HG02763 (cell line): ENCODE measurements at regions not wholly inside any gene's neighbourhood (a gene's known extent, or its start where the extent isn't known, plus 50 kb on each side); places are given as distances from the start of the nearest gene placed in this dataset.
"Not testable (repeated sequence)": the region's sequence is repeated elsewhere in the genome, so short reads cannot be mapped to it uniquely, and the experiment has no call there.

Source experiments
- ATAC-seq: cut with Tn5 transposase; IDR thresholded peaks from one replicate; pipeline ENCODE4 v1.9.1; 2021; ENCODE audit warnings: mild to moderate bottlenecking, moderate library complexity; ENCODE audit not compliant: unreplicated experiment

GRCh38 chr18:40355726-40356125 lies 1599.3 kb upstream of the PIK3C3 start:
- no peak for ATAC-seq

DNA sequence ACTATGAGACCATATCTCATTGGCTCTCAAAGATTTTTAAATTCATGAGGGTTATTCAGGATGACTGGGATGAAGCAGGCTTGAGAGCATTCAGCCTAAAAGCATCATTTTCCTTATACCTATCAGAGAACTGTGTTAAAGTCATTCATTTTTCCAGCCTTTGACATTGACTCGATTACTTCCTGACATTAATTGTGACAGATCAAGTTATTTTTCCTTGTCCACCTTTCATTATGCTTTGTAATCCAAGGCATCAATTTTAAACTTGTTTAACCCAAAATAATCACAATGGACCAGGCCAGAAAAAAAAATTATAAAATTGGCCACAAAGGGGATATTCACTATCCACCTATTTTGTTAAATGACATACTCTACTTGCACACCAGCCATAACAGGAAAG lies 1606.8 kb upstream of the PIK3C3 start:
- no peak for ATAC-seq

DNA sequence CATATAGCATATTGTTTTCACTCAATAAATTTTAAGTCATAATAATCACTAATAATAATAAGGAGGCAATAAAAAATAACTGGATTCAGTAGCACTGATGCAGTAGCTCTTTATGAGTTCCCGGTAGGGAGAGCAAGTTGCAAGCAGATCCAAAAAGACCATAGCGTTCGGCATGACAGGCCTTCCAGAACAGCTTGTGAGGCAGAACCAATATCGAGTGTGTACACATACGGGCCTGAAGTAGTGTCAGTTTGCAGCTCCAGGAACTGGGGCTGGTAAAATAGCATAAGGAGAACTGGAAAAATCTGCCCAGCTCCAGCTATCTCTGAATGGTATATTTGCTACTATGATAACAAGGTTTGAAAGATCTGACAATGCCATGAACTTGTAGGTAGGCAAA lies 1607.8 kb upstream of the PIK3C3 start:
- ATAC-seq: no peak

- no peak for ATAC-seq
These were observed 1608.9 kb upstream of the PIK3C3 start for GRCh38 chr18:40346146-40346545.

DNA sequence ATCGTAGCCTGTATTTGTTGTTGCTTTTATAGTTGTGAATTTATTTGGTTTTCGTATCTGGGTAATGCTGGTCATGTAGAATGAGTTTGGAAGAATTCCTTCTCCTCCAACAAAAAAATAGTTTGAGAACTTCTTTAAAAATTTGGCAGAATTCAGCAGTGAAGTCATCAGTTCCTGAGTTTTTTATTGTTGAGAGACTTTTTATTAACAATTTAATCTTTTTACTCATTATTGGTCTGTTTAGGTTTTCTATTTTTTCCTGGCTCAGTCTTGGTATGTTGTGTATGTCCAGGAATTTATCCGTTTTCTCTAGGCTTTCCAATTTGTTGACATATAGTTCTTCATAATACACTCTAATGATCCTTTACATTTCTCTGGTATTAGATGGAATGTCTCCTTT lies 1613.3 kb upstream of the PIK3C3 start:
- ATAC-seq: no peak

DNA sequence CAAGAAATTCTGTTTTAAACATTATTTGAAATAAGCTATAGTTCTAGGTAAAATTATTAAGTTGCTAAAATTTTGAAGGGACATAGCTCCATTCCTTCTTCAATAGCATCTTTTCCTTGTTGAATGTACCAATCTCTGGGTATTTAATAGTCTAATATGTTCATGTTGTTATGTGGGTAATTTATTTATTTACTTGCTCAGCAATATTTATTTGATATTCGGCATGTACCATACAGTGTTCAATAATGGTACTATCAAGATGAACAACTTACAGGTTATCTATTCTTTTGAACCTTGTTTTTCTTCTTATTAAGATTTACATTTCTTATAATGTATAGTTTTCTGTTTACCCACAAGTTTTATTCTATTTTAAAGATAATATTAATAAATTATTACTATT lies 1616.8 kb upstream of the PIK3C3 start:
- ATAC-seq: no peak

- no peak for ATAC-seq
These were observed 1628.0 kb upstream of the PIK3C3 start for GRCh38 chr18:40326985-40327384.

DNA sequence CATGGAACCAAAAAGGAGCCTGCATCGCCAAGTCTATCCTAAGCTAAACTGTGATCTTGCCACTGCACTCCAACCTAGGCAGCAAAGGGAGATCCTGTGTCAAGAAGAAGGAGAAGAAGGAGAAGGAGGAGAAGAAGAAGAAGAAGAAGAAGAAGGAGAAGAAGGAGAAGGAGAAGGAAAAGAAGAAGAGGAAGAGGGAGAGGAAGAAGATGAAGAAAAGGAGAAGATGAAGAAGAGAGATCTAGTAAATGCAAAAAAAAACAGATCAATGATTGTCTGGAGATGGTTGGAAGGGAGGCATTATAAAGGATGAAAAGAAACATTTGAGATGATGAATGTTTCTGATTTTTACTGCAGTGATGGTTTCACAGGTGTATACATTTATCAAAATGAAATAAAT lies 1629.0 kb upstream of the PIK3C3 start:
- no peak for ATAC-seq

DNA sequence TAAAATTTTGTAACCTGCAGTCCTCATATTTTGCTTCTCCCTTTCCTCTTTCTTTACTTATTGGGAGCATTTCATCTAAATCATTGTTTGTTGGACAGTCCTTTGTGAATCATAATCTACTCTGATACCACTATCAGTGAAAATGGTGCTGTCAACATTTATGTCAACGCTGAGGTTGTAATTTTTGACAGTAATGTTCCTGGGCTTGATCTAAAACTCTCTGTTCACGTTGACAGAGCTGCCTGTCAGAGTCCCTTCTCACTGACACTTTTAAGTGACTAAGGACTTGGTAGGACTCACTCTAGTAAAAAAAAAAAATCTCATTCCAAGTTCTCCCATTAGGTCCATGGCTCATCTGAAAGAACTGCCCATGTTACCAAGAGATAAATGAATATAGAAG lies 1640.8 kb upstream of the PIK3C3 start:
- no peak for ATAC-seq

- ATAC-seq: no peak
These were observed 1641.9 kb upstream of the PIK3C3 start for GRCh38 chr18:40313030-40313642.

DNA sequence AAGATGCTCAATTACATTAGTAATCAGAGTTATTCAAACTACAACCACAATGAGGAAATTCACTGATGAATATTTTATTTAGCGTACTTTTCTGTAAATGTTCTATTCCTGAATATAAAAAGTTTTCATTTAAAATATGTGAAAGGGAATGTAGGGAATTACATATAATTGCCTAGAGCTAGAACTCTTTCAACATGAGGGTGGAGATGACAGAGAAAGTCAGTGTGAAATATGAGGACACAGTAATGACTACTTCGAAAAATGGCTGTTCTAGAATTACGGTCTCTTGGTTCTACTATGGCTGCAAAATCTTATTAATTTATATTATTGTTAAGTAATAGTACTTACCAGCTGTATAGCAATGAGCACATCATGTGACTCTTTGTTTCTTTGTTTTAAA lies 1647.4 kb upstream of the PIK3C3 start:
- ATAC-seq: no peak

- no peak for ATAC-seq
These were observed 1658.2 kb upstream of the PIK3C3 start for GRCh38 chr18:40296717-40297413.

GRCh38 chr18:40292985-40293710 lies 1661.9 kb upstream of the PIK3C3 start:
- no peak for ATAC-seq

- no peak for ATAC-seq
These were observed 1671.5 kb upstream of the PIK3C3 start for GRCh38 chr18:40283560-40283959.

- not testable (repeated sequence) for ATAC-seq
These were observed 1673.7 kb upstream of the PIK3C3 start for GRCh38 chr18:40281356-40281755.

DNA sequence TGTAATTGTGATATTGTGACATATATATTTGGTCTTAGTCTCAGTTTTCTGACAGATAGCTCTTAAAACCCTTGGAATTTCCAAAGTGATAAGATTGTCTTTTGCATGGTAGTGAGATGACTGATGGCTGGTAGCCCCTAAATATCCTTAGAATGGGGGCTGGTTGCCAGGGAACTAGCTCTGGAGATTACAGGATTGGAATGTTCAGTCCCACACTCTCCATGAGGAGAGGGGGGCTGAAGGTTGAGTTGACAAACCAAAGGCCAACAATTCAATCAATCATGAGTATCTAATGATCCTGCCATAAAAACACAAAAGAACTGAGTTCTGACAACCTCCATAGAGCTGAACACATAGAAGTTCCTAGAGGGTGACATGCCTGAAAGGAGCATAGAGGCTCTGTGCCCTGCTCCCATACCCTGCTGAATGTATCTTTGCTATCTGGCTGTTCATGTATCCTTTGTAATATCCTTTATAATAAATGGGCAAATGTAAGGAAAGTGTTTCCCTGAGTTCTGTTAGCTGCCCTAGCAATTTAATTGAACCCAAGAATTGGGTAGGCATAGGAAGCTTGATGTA lies 1680.3 kb upstream of the PIK3C3 start:
- no peak for ATAC-seq

DNA sequence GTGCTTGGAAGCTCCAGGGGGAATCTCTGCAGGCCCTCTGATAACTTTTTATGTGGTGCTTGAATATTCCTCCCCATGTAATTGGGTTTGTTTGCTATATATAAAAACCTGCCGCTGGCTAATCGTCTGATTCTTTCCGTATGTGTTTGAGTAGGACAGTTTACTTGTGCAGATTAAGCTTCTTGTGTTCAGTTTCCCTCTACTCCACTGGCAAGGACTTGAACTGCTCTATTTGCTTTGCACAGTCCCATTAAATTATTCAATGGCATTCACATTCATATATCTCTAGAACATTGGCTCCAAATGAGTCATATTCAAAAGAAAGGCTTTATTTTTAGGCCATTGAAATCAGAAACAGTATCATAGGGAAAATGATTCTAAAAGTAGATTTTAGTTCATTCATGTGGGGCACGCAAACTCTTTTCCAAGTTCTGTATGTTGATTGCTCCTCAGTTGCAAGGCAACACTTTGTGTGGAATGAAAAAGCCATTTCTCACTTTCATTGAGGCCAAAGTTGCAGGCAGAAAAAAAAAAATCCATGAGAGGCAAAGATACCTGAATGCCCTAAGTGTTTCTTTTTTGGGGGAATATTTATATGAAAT lies 1682.3 kb upstream of the PIK3C3 start:
- no peak for ATAC-seq

GRCh38 chr18:40259115-40259835 lies 1695.8 kb upstream of the PIK3C3 start:
- no peak for ATAC-seq

DNA sequence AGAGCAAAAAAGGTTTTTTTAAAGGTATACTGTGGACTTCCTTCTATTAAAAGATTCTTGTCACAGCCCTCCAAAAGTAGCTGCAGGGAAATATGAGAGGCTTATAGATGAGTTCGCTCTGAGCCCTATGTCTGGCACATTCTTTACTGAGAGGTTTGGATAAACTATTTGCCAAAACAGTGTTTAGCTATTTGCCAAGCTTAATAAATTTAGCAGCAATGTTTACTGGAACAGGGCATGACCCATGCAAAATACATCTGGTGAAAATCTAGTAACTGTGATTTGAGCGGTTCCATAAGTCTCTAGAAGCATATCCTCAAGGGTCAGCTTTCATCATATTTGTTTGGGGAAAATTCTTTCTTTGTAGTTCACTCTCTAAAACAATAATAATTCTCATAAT lies 1696.7 kb upstream of the PIK3C3 start:
- no peak for ATAC-seq

DNA sequence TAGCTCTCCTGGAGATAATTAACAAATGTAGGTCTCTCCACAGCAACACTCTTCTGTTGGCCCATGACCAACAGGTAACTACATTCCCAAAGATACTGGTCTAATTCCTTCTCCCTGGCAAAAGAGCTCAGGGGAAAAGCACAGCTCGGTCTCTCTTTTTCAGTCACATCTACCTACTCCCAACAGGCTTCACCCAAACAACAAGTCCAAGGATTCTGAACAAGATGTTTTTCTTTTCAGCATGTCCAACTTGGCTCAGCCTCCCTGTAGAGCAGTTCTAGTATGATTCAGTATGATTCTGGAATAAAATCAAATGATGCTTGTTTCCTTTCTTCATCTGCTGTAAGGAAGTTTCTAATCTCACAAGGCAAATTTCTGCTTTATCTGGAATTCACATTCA lies 1704.8 kb upstream of the PIK3C3 start:
- ATAC-seq: no peak
